HCT116 (cell line): ENCODE measurements at regions not wholly inside any gene's neighbourhood (a gene's known extent, or its start where the extent isn't known, plus 50 kb on each side); places are given as distances from the start of the nearest gene placed in this dataset.

Experiments
- ATAC-seq: fragments of 200-7000 bp; cut with Tn5 transposase; 2 replicates; pipeline ENCODE4 v1.9.1; 2020; ENCODE audit warnings: mild to moderate bottlenecking, moderate library complexity
- BruUV-seq: library from RNA; stranded (reverse); fragments of 400-500 nt; replicated peaks from 2 replicates; lab custom pipeline; 2021; lab: Mats Ljungman, UMichigan
- CTCF ChIA-PET: fragments of 300-600 bp; sonication (Branson Sonifier 250); formaldehyde crosslinking; loops from one replicate; lab custom pipeline; 2021; ENCODE audit warnings: antibody characterized with exemption; lab: Charles Lee
- POLR2A ChIA-PET: fragments of 300-600, 350-600 bp; sonication (Branson Sonifier 250); formaldehyde crosslinking; loops from one replicate; lab custom pipeline; 2021; ENCODE audit warnings: antibody characterized with exemption; lab: Charles Lee
- RAD21 ChIA-PET, 2 experiments: fragments of 300-600 bp; sonication (Branson Sonifier 250); formaldehyde crosslinking; loops; one replicate each; lab custom pipeline; 2023; ENCODE audit warnings: low total read pairs in 2 of 2; ENCODE audit not compliant: uncharacterized antibody in 2 of 2, unreplicated experiment in 2 of 2, low non-redundant PET in 1 of 2; lab: Charles Lee
- DNase-seq: peaks from one replicate; pipeline ENCODE4 v3.0.0-alpha.2; 2010; ENCODE audit warnings: low read depth, low spot score
- H2AFZ ChIP-seq: fragments of 200-600 bp; shearing (Covaris generic), sonication (generic); 2 replicates; pipeline ENCODE4 v1.6.1; 2017; ENCODE audit warnings: low read depth, mixed run types, mixed read lengths, antibody characterized with exemption, low read length; ENCODE audit not compliant: poor library complexity, severe bottlenecking
- H3K27ac ChIP-seq: 2 replicates; pipeline ENCODE4 v1.5.1; 2012; ENCODE audit warnings: low read depth, low read length
- H3K27me3 ChIP-seq: fragments of 200-600 bp; sonication (generic); 2 replicates; pipeline ENCODE4 v1.6.1; 2016; ENCODE audit warnings: mixed run types, low read length, mixed read lengths; ENCODE audit not compliant: insufficient read depth
- H3K36me3 ChIP-seq, 2 experiments: fragments of 200-500 bp in 1 of 2; fragments of 200-600 bp in 1 of 2; sonication (Bioruptor generic) in 1 of 2; sonication (generic) in 1 of 2; 2 replicates each; pipeline versions ENCODE4 v1.5.1 to v1.6.1; 2014 to 2016; ENCODE audit warnings: low read length in 2 of 2, inconsistent platforms in 1 of 2, mixed read lengths in 1 of 2, mixed run types in 1 of 2; ENCODE audit not compliant: insufficient read depth in 2 of 2, control insufficient read depth in 1 of 2
- H3K4me1 ChIP-seq, 2 experiments: fragments of 200-600 bp in 1 of 2; sonication (generic) in 1 of 2; 2 replicates each; pipeline versions ENCODE4 v1.5.1 to v1.6.1; 2012 to 2017; ENCODE audit warnings: low read length in 2 of 2, inconsistent platforms in 1 of 2, mild to moderate bottlenecking in 1 of 2, mixed read lengths in 1 of 2, mixed run types in 1 of 2, moderate library complexity in 1 of 2; ENCODE audit not compliant: insufficient read depth in 2 of 2, control insufficient read depth in 1 of 2
- H3K4me2 ChIP-seq: fragments of 200-600 bp; sonication (generic); 2 replicates; pipeline ENCODE4 v1.6.1; 2017; ENCODE audit warnings: mixed run types, low read length, mixed read lengths
- H3K4me3 ChIP-seq, 2 experiments: fragments of 200-600 bp in 1 of 2; sonication (generic) in 1 of 2; replicated peaks in 1 of 2; 2 replicates each; pipeline ENCODE4 v1.5.1; 2011 to 2016; ENCODE audit warnings: low read length in 2 of 2, control low read depth in 1 of 2, low read depth in 1 of 2, mild to moderate bottlenecking in 1 of 2, mixed read lengths in 1 of 2, mixed run types in 1 of 2
- H3K79me2 ChIP-seq: fragments of 200-600 bp; sonication (generic); 2 replicates; pipeline ENCODE4 v1.6.1; 2017; ENCODE audit warnings: mild to moderate bottlenecking, mixed run types, low read length, moderate library complexity, mixed read lengths; ENCODE audit not compliant: insufficient read depth
- H3K9ac ChIP-seq: fragments of 200-600 bp; sonication (generic); 2 replicates; pipeline ENCODE4 v1.6.1; 2016; ENCODE audit warnings: low read length, mixed read lengths
- H3K9me2 ChIP-seq: fragments of 200-600 bp; sonication (generic), shearing (Covaris generic); 2 replicates; pipeline ENCODE4 v1.6.1; 2017; ENCODE audit warnings: mixed run types, mild to moderate bottlenecking, moderate library complexity; ENCODE audit not compliant: insufficient read depth
- H3K9me3 ChIP-seq, 2 experiments: fragments of 200-500 bp in 1 of 2; fragments of 200-600 bp in 1 of 2; sonication (Bioruptor generic) in 1 of 2; sonication (generic) in 1 of 2; 2 replicates each; pipeline ENCODE4 v1.6.1; 2014 to 2017; ENCODE audit warnings: low read length in 2 of 2, mixed read lengths in 2 of 2, inconsistent platforms in 1 of 2, low read depth in 1 of 2, mild to moderate bottlenecking in 1 of 2, mixed run types in 1 of 2, moderate library complexity in 1 of 2; ENCODE audit not compliant: control insufficient read depth in 1 of 2, insufficient read depth in 1 of 2
- H4K20me1 ChIP-seq: fragments of 200-600 bp; sonication (generic), shearing (Covaris generic); 2 replicates; pipeline ENCODE4 v1.6.1; 2017; ENCODE audit warnings: mixed run types, mild to moderate bottlenecking, moderate library complexity; ENCODE audit not compliant: insufficient read depth
- CEBPB ChIP-seq: IDR thresholded peaks from 2 replicates; pipeline ENCODE4 v1.6.1; 2012; ENCODE audit warnings: low read depth
- EGR1 ChIP-seq: IDR thresholded peaks from 2 replicates; pipeline ENCODE4 v1.6.1; 2012; ENCODE audit warnings: low read depth
- ELF1 ChIP-seq: IDR thresholded peaks from 2 replicates; pipeline ENCODE4 v1.6.1; 2012; ENCODE audit warnings: low read depth, borderline replicate concordance
- EZH2phosphoT487 ChIP-seq: fragments of 200-600 bp; IDR thresholded peaks from 2 replicates; pipeline ENCODE4 v1.6.1; 2018; ENCODE audit warnings: antibody characterized with exemption, borderline replicate concordance
- JUND ChIP-seq: IDR thresholded peaks from 2 replicates; pipeline ENCODE4 v1.6.1; 2012
- POLR2A ChIP-seq: IDR thresholded peaks from 2 replicates; pipeline ENCODE4 v1.7.0; 2011; ENCODE audit warnings: borderline replicate concordance; ENCODE audit not compliant: insufficient read depth, insufficient read length; ENCODE audit errors: extremely low read depth
- POLR2AphosphoS5 ChIP-seq: IDR thresholded peaks from 2 replicates; pipeline ENCODE4 v1.6.1; 2011; ENCODE audit warnings: mild to moderate bottlenecking, low read depth, low read length, moderate library complexity
- RAD21 ChIP-seq: IDR thresholded peaks from 2 replicates; pipeline ENCODE4 v1.6.1; 2012; ENCODE audit warnings: low read depth, mild to moderate bottlenecking
- TCF7L2 ChIP-seq: IDR thresholded peaks from 2 replicates; pipeline ENCODE4 v1.7.0; 2011; ENCODE audit warnings: borderline replicate concordance, inconsistent platforms; ENCODE audit not compliant: insufficient read depth, insufficient read length; ENCODE audit errors: extremely low read depth
- YY1 ChIP-seq: IDR thresholded peaks from 2 replicates; pipeline ENCODE4 v1.6.1; 2011; ENCODE audit warnings: low read length, low read depth, moderate library complexity, mild to moderate bottlenecking; ENCODE audit not compliant: insufficient replicate concordance; ENCODE audit errors: extremely low read depth
- intact Hi-C: fragments of 100-400 bp; cut with micrococcal nuclease; formaldehyde crosslinking; loops from 2 replicates; pipeline ENCODE4 v1.10.0; 2022
- TF ChIP-seq, protein P1 (sequence below): IDR thresholded peaks from 2 replicates; pipeline ENCODE4 v1.6.1; 2011; ENCODE audit warnings: mild to moderate bottlenecking, low read length, moderate library complexity; ENCODE audit not compliant: insufficient replicate concordance; ENCODE audit errors: extremely low read depth
- TF ChIP-seq, protein P2 (sequence below): IDR thresholded peaks from 2 replicates; pipeline ENCODE4 v1.6.1; 2012
- TF ChIP-seq, protein P3 (sequence below): IDR thresholded peaks from 2 replicates; pipeline ENCODE4 v1.6.1; 2012

DNA sequence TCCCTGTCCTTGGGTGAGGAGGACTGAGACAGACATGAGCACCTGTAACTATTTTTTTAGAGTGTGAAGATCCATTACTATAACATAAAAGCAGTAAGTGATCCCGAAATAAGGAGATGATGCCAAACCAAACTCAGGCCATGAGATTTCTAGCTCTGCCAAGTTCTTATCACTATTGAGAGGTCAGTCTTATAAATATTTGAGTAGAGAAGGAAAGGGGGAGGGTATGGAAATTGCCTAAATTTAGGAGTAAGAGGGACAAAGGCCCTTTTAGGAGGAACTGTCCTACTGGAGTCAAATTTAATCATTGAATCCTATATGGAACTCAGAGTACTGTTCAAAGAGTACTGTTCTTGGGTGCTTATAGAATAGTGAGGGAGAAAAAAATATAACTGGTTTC is 326.9 kb upstream of the NAALADL2 start (continued):
- TF ChIP-seq YY1 (no peak), JUND (no peak), ELF1 (no peak), RAD21 (no peak), EGR1 (no peak)

DNA sequence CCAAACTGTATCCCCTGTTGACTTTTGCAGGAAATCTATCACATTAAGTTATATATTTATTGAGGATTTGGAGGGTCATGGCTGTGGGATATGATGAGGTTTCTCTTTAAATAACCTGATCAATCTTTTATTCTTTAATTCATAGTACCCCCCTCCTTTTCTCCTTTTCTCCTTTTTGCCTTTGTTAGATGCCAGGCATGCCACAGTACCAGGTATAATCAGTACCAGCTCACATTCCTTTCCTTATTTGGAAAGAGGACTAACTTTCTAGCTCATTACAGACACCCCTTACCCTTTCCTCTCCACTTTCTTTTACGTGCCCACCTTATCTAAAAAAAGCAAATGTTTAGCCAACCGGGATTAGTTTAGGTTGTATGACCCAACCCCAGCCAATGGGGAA is 326.4 kb upstream of the NAALADL2 start:
- H3K27ac ChIP-seq: no peak overlapping the region
- intact Hi-C loops: no loop called here
- ChIA-PET POLR2A (no interaction called here), CTCF (no interaction called here), RAD21 (no interaction called here)
- H3K79me2 ChIP-seq: no peaks in the 10 kb centered on the region
- no peaks in the 10 kb centered on the region for H4K20me1 ChIP-seq
- no peaks in the 10 kb centered on the region for H3K9me3 ChIP-seq
- no peaks in the 10 kb centered on the region for H3K9me2 ChIP-seq
- no peak overlapping the region for H2AFZ ChIP-seq
- DNase-seq: no peak
- TF ChIP-seq, protein P1, sequence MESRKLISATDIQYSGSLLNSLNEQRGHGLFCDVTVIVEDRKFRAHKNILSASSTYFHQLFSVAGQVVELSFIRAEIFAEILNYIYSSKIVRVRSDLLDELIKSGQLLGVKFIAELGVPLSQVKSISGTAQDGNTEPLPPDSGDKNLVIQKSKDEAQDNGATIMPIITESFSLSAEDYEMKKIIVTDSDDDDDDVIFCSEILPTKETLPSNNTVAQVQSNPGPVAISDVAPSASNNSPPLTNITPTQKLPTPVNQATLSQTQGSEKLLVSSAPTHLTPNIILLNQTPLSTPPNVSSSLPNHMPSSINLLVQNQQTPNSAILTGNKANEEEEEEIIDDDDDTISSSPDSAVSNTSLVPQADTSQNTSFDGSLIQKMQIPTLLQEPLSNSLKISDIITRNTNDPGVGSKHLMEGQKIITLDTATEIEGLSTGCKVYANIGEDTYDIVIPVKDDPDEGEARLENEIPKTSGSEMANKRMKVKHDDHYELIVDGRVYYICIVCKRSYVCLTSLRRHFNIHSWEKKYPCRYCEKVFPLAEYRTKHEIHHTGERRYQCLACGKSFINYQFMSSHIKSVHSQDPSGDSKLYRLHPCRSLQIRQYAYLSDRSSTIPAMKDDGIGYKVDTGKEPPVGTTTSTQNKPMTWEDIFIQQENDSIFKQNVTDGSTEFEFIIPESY: no peak
- TF ChIP-seq EZH2phosphoT487 (no peak), EGR1 (no peak), YY1 (no peak), POLR2A (no peak), RAD21 (no peak), POLR2AphosphoS5 (no peak), CEBPB (no peak), TCF7L2 (no peak)
- TF ChIP-seq, protein P2, sequence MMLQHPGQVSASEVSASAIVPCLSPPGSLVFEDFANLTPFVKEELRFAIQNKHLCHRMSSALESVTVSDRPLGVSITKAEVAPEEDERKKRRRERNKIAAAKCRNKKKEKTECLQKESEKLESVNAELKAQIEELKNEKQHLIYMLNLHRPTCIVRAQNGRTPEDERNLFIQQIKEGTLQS: no peak
- TF ChIP-seq, protein P3, sequence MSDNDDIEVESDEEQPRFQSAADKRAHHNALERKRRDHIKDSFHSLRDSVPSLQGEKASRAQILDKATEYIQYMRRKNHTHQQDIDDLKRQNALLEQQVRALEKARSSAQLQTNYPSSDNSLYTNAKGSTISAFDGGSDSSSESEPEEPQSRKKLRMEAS: no peak
- H3K4me1 ChIP-seq: no peaks in the 10 kb centered on the region
- H3K4me3 ChIP-seq: no peak overlapping the region
- no peaks in the 10 kb centered on the region for H3K27me3 ChIP-seq
- H3K4me2 ChIP-seq: no peak overlapping the region
- H3K9ac ChIP-seq: no peak overlapping the region
- no peaks in the 10 kb centered on the region for H3K36me3 ChIP-seq
- ATAC-seq: no peak
- no TSS peak for BruUV-seq
